ENCODE measurements at regions not wholly inside any gene's neighbourhood (a gene's known extent, or its start where the extent isn't known, plus 50 kb on each side); places are given as distances from the start of the nearest gene placed in this dataset.

DNA sequence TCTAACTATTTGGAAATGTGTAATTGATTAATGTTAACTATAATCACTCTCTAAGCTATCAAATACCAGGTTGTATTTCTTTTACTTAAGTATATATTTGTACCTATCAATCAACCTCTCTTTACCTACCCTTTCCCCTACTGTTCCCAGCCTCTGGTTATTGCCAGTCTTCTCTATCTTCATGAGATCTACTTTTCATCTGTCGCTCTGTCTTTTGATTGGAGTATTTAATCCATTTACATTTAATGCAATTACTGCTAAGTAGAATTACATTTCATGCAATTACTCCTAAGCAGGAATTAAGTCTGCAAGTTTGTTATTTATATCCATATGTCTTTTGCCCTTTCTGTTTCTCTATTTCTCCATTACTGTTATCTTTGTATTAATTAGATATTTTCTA is 148.1 kb downstream of the MAT2B start:
- TF ChIP-seq, protein P1, sequence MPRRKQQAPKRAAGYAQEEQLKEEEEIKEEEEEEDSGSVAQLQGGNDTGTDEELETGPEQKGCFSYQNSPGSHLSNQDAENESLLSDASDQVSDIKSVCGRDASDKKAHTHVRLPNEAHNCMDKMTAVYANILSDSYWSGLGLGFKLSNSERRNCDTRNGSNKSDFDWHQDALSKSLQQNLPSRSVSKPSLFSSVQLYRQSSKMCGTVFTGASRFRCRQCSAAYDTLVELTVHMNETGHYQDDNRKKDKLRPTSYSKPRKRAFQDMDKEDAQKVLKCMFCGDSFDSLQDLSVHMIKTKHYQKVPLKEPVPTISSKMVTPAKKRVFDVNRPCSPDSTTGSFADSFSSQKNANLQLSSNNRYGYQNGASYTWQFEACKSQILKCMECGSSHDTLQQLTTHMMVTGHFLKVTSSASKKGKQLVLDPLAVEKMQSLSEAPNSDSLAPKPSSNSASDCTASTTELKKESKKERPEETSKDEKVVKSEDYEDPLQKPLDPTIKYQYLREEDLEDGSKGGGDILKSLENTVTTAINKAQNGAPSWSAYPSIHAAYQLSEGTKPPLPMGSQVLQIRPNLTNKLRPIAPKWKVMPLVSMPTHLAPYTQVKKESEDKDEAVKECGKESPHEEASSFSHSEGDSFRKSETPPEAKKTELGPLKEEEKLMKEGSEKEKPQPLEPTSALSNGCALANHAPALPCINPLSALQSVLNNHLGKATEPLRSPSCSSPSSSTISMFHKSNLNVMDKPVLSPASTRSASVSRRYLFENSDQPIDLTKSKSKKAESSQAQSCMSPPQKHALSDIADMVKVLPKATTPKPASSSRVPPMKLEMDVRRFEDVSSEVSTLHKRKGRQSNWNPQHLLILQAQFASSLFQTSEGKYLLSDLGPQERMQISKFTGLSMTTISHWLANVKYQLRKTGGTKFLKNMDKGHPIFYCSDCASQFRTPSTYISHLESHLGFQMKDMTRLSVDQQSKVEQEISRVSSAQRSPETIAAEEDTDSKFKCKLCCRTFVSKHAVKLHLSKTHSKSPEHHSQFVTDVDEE (CRISPR knock-in tag; IDR thresholded peaks at IDR 0.05), result no peak
- TF ChIP-seq ARNTL (CRISPR knock-in tag; IDR thresholded peaks at IDR 0.05; ENCODE audit: borderline replicate concordance, low read depth) (no peak), CSDC2 (CRISPR knock-in tag; IDR thresholded peaks at IDR 0.05) (no peak), CREB5 (CRISPR knock-in tag; IDR thresholded peaks at IDR 0.05; ENCODE audit: low read depth) (no peak), SNAI2 (CRISPR knock-in tag; IDR thresholded peaks at IDR 0.05) (no peak), PPARA (CRISPR knock-in tag; IDR thresholded peaks at IDR 0.05; ENCODE audit: borderline replicate concordance) (no peak), POU6F1 (CRISPR knock-in tag; IDR thresholded peaks at IDR 0.05; ENCODE audit: borderline replicate concordance, low read depth) (no peak), TCF4 (CRISPR knock-in tag; IDR thresholded peaks at IDR 0.05; ENCODE audit: borderline replicate concordance) (0 out of 2 replicates have a peak, but pooled peaks have one; percentile 17), ZFP3 (CRISPR knock-in tag; IDR thresholded peaks at IDR 0.05) (no peak)
- TF ChIP-seq, protein P2, sequence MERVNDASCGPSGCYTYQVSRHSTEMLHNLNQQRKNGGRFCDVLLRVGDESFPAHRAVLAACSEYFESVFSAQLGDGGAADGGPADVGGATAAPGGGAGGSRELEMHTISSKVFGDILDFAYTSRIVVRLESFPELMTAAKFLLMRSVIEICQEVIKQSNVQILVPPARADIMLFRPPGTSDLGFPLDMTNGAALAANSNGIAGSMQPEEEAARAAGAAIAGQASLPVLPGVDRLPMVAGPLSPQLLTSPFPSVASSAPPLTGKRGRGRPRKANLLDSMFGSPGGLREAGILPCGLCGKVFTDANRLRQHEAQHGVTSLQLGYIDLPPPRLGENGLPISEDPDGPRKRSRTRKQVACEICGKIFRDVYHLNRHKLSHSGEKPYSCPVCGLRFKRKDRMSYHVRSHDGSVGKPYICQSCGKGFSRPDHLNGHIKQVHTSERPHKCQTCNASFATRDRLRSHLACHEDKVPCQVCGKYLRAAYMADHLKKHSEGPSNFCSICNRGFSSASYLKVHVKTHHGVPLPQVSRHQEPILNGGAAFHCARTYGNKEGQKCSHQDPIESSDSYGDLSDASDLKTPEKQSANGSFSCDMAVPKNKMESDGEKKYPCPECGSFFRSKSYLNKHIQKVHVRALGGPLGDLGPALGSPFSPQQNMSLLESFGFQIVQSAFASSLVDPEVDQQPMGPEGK (CRISPR knock-in tag; IDR thresholded peaks at IDR 0.05; ENCODE audit: borderline replicate concordance), result no peak
- TF ChIP-seq, protein P3, sequence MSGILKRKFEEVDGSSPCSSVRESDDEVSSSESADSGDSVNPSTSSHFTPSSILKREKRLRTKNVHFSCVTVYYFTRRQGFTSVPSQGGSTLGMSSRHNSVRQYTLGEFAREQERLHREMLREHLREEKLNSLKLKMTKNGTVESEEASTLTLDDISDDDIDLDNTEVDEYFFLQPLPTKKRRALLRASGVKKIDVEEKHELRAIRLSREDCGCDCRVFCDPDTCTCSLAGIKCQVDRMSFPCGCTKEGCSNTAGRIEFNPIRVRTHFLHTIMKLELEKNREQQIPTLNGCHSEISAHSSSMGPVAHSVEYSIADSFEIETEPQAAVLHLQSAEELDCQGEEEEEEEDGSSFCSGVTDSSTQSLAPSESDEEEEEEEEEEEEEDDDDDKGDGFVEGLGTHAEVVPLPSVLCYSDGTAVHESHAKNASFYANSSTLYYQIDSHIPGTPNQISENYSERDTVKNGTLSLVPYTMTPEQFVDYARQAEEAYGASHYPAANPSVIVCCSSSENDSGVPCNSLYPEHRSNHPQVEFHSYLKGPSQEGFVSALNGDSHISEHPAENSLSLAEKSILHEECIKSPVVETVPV (CRISPR knock-in tag; IDR thresholded peaks at IDR 0.05), result no peak

Data from SK-N-SH treated with all-trans-retinoic acid at 6 μM for 48 hours (cell line).